H9 (cell line): ENCODE measurements at regions not wholly inside any gene's neighbourhood (a gene's known extent, or its start where the extent isn't known, plus 50 kb on each side); places are given as distances from the start of the nearest gene placed in this dataset.

Source experiments
- DNase-seq: peaks from one replicate; pipeline ENCODE4 v3.0.0-alpha.2; 2017
- H2AFZ ChIP-seq: one replicate; pipeline ENCODE4 v1.6.1; 2013; ENCODE audit warnings: mild to moderate bottlenecking, low read length, control low read depth, moderate library complexity
- H2AK5ac ChIP-seq: 2 replicates; pipeline ENCODE4 v1.6.1; 2013; ENCODE audit warnings: low read length, control low read depth, mixed read lengths; ENCODE audit not compliant: insufficient read length
- H2BK120ac ChIP-seq: one replicate; pipeline ENCODE4 v1.6.1; 2013; ENCODE audit warnings: low read depth, mild to moderate bottlenecking, low read length, control low read depth, inconsistent platforms; ENCODE audit not compliant: poor library complexity, severe bottlenecking
- H2BK12ac ChIP-seq: 2 replicates; pipeline ENCODE4 v1.6.1; 2013; ENCODE audit warnings: low read length, control low read depth, mixed read lengths, low read depth; ENCODE audit not compliant: insufficient read length
- H2BK15ac ChIP-seq: 2 replicates; pipeline ENCODE4 v1.6.1; 2013; ENCODE audit warnings: low read depth, low read length, control low read depth
- H2BK20ac ChIP-seq: one replicate; pipeline ENCODE4 v1.6.1; 2013; ENCODE audit warnings: low read depth, mild to moderate bottlenecking, low read length, control low read depth, inconsistent platforms; ENCODE audit not compliant: poor library complexity, severe bottlenecking
- H2BK5ac ChIP-seq: 2 replicates; pipeline ENCODE4 v1.6.1; 2013; ENCODE audit warnings: low read length, control low read depth, mixed read lengths; ENCODE audit not compliant: insufficient read length
- H3K14ac ChIP-seq: 2 replicates; pipeline ENCODE4 v1.6.1; 2013; ENCODE audit warnings: low read length, control low read depth; ENCODE audit not compliant: insufficient read depth
- H3K18ac ChIP-seq: 2 replicates; pipeline ENCODE4 v1.6.1; 2013; ENCODE audit warnings: low read depth, mild to moderate bottlenecking, mixed read lengths, low read length, control low read depth; ENCODE audit not compliant: insufficient read length
- H3K23ac ChIP-seq: 2 replicates; pipeline ENCODE4 v1.6.1; 2013; ENCODE audit warnings: low read length, control low read depth, mixed read lengths, low read depth; ENCODE audit not compliant: insufficient read length
- H3K23me2 ChIP-seq: 2 replicates; pipeline ENCODE4 v1.6.1; 2013; ENCODE audit warnings: low read depth, mild to moderate bottlenecking, mixed read lengths, low read length, control low read depth; ENCODE audit not compliant: insufficient read length, poor library complexity, severe bottlenecking
- H3K27ac ChIP-seq: 2 replicates; pipeline ENCODE4 v1.5.1; 2013; ENCODE audit warnings: low read length, control low read depth, mixed read lengths, low read depth; ENCODE audit not compliant: insufficient read length
- H3K27me3 ChIP-seq: 2 replicates; pipeline ENCODE4 v1.6.1; 2013; ENCODE audit warnings: low read length, control low read depth, inconsistent platforms; ENCODE audit not compliant: insufficient read depth
- H3K4ac ChIP-seq: 2 replicates; pipeline ENCODE4 v1.6.1; 2013; ENCODE audit warnings: low read depth, mild to moderate bottlenecking, control low read depth, inconsistent platforms, low read length, moderate library complexity
- H3K4me1 ChIP-seq: 2 replicates; pipeline ENCODE4 v1.6.1; 2013; ENCODE audit warnings: low read length, control low read depth, inconsistent platforms; ENCODE audit not compliant: insufficient read depth
- H3K4me2 ChIP-seq: 2 replicates; pipeline ENCODE4 v1.6.1; 2013; ENCODE audit warnings: low read length, control low read depth, mixed read lengths; ENCODE audit not compliant: insufficient read length, insufficient read depth
- H3K56ac ChIP-seq: 2 replicates; pipeline ENCODE4 v1.6.1; 2013; ENCODE audit warnings: low read depth, mild to moderate bottlenecking, mixed read lengths, low read length, control low read depth; ENCODE audit not compliant: insufficient read length
- H3K79me1 ChIP-seq: 2 replicates; pipeline ENCODE4 v1.6.1; 2013; ENCODE audit warnings: low read depth, mild to moderate bottlenecking, moderate library complexity, low read length, control low read depth, inconsistent platforms; ENCODE audit not compliant: insufficient read depth, poor library complexity, severe bottlenecking
- H3K79me2 ChIP-seq: 2 replicates; pipeline ENCODE4 v1.6.1; 2013; ENCODE audit warnings: low read length, control low read depth, inconsistent platforms; ENCODE audit not compliant: insufficient read depth
- H3K9ac ChIP-seq: 2 replicates; pipeline ENCODE4 v1.6.1; 2013; ENCODE audit warnings: low read length, control low read depth, mixed read lengths; ENCODE audit not compliant: insufficient read length; ENCODE audit errors: extremely low read depth
- H3K9me3 ChIP-seq: one replicate; pipeline ENCODE4 v1.6.1; 2013; ENCODE audit warnings: low read depth, low read length, inconsistent platforms; ENCODE audit not compliant: control insufficient read depth
- H3T11ph ChIP-seq: one replicate; pipeline ENCODE4 v1.6.1; 2013; ENCODE audit warnings: mild to moderate bottlenecking, low read length, control low read depth, inconsistent platforms
- H4K20me1 ChIP-seq: one replicate; pipeline ENCODE4 v1.6.1; 2013; ENCODE audit not compliant: control insufficient read depth, insufficient read length, insufficient read depth
- H4K5ac ChIP-seq: 2 replicates; pipeline ENCODE4 v1.6.1; 2013; ENCODE audit warnings: low read depth, mild to moderate bottlenecking, mixed read lengths, low read length, control low read depth; ENCODE audit not compliant: insufficient read length
- H4K8ac ChIP-seq: replicated peaks from 2 replicates; pipeline ENCODE4 v1.6.1; 2013; ENCODE audit warnings: low read length, control low read depth, mixed read lengths, low read depth; ENCODE audit not compliant: insufficient read length
- H4K91ac ChIP-seq: 2 replicates; pipeline ENCODE4 v1.6.1; 2013; ENCODE audit warnings: low read depth, mild to moderate bottlenecking, moderate library complexity, mixed read lengths, low read length, control low read depth; ENCODE audit not compliant: insufficient read length
- H3K27ac Mint-ChIP-seq, 3 experiments: 2 replicates in 2 of 3; 3 replicates in 1 of 3; pipeline ENCODE4 v1.8.0; 2020 to 2021; ENCODE audit warnings: mixed read lengths in 3 of 3, mild to moderate bottlenecking in 1 of 3, moderate library complexity in 1 of 3
- H3K27me3 Mint-ChIP-seq: 2 replicates; pipeline ENCODE4 v1.8.0; 2021; ENCODE audit warnings: low read depth, mild to moderate bottlenecking, moderate library complexity, mixed read lengths
- H3K36me3 Mint-ChIP-seq, 3 experiments: 2 replicates in 2 of 3; 3 replicates in 1 of 3; pipeline ENCODE4 v1.8.0; 2020 to 2021; ENCODE audit warnings: low read depth in 3 of 3, mixed read lengths in 3 of 3; ENCODE audit not compliant: insufficient read depth in 1 of 3
- H3K4me1 Mint-ChIP-seq, 2 experiments: 2 replicates each; pipeline ENCODE4 v1.8.0; 2020; ENCODE audit warnings: mixed read lengths in 2 of 2
- H3K4me3 Mint-ChIP-seq, 2 experiments: 2 replicates in 1 of 2; 3 replicates in 1 of 2; pipeline ENCODE4 v1.8.0; 2020 to 2021; ENCODE audit warnings: mild to moderate bottlenecking in 2 of 2, mixed read lengths in 2 of 2, moderate library complexity in 1 of 2
- H3K9me3 Mint-ChIP-seq, 2 experiments: 2 replicates in 1 of 2; 3 replicates in 1 of 2; pipeline ENCODE4 v1.8.0; 2020; ENCODE audit warnings: mild to moderate bottlenecking in 2 of 2, mixed read lengths in 2 of 2, moderate library complexity in 1 of 2
- WGBS: extraction: QIAGEN DNeasy Blood & Tissue Kit; methylation state at CpG from one replicate; pipeline ENCODE4 v1.1.7; 2013; ENCODE audit warnings: missing lambda C conversion rate, low lambda C conversion rate, mixed read lengths; ENCODE audit not compliant: insufficient read length; ENCODE audit errors: extremely low coverage; 5-methylcytosine and 5-hydroxymethylcytosine counted together
- TF ChIP-seq, protein P1 (sequence below): fragments of 200-600 bp; sonication (generic); conservative IDR thresholded peaks from 3 replicates; pipeline ENCODE4 v1.8.0; 2021; ENCODE audit warnings: antibody characterized with exemption, mild to moderate bottlenecking

DNA sequence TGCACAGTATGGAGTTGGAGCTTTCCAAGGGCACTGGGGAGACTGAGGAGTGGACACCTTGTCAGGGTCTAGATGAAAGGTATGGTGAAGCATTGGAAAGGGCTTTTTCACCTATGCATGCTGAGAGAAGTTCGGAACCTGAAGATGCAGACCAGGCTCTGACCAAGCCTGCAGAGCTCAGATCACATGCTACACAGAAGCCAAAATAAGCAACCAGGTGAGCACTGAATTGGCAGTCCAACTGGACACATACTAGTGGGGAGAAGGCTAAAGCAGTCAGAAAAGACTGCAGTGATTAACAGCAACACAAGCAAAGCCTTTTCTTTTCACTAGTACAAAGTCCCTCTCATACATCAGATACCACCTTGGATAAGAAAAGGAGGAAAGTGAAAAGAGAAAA lies 238.3 kb upstream of the PLSCR5 start:
- no peak overlapping the region for H2AK5ac ChIP-seq
- no peak overlapping the region for H3K18ac ChIP-seq
- no peak overlapping the region for H3K4ac ChIP-seq
- no peak overlapping the region for H4K91ac ChIP-seq
- H3K27ac Mint-ChIP-seq = no peak overlapping the region
- H3K23ac ChIP-seq = no peak overlapping the region
- H2BK120ac ChIP-seq = no peak overlapping the region
- no peak overlapping the region for H2BK15ac ChIP-seq
- no CpG with 5 or more reads among the region's 1 CpG for WGBS
- TF ChIP-seq, protein P1, sequence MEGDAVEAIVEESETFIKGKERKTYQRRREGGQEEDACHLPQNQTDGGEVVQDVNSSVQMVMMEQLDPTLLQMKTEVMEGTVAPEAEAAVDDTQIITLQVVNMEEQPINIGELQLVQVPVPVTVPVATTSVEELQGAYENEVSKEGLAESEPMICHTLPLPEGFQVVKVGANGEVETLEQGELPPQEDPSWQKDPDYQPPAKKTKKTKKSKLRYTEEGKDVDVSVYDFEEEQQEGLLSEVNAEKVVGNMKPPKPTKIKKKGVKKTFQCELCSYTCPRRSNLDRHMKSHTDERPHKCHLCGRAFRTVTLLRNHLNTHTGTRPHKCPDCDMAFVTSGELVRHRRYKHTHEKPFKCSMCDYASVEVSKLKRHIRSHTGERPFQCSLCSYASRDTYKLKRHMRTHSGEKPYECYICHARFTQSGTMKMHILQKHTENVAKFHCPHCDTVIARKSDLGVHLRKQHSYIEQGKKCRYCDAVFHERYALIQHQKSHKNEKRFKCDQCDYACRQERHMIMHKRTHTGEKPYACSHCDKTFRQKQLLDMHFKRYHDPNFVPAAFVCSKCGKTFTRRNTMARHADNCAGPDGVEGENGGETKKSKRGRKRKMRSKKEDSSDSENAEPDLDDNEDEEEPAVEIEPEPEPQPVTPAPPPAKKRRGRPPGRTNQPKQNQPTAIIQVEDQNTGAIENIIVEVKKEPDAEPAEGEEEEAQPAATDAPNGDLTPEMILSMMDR = no peak
- no peaks in the 10 kb centered on the region for H3K27me3 ChIP-seq
- no peak overlapping the region for H3K27ac ChIP-seq
- H3T11ph ChIP-seq = no peak overlapping the region
- no peak overlapping the region for H2BK20ac ChIP-seq
- no peak overlapping the region for H3K56ac ChIP-seq
- no peak overlapping the region for H4K8ac ChIP-seq
- H2BK5ac ChIP-seq = no peak overlapping the region
- no peaks in the 10 kb centered on the region for H4K20me1 ChIP-seq
- H2AFZ ChIP-seq = no peak overlapping the region
- no peak overlapping the region for H4K5ac ChIP-seq
- no peaks in the 10 kb centered on the region for H3K9me3 Mint-ChIP-seq
- H3K79me2 ChIP-seq = no peaks in the 10 kb centered on the region
- no peak overlapping the region for H3K4me2 ChIP-seq
- H3K36me3 Mint-ChIP-seq = no peaks in the 10 kb centered on the region
- no peaks in the 10 kb centered on the region for H3K4me1 ChIP-seq
- H3K9me3 ChIP-seq = no peaks in the 10 kb centered on the region
- H3K27me3 Mint-ChIP-seq = no peaks in the 10 kb centered on the region
- H3K23me2 ChIP-seq = no peaks in the 10 kb centered on the region
- no peak overlapping the region for H3K14ac ChIP-seq
- H3K79me1 ChIP-seq = no peaks in the 10 kb centered on the region
- H3K9ac ChIP-seq = no peak overlapping the region
- no peaks in the 10 kb centered on the region for H3K4me1 Mint-ChIP-seq
- no peak overlapping the region for H2BK12ac ChIP-seq
- no peak for DNase-seq
- H3K4me3 Mint-ChIP-seq = no peak overlapping the region
